ENCODE measurements at regions not wholly inside any gene's neighbourhood (a gene's known extent, or its start where the extent isn't known, plus 50 kb on each side); places are given as distances from the start of the nearest gene placed in this dataset.

DNA sequence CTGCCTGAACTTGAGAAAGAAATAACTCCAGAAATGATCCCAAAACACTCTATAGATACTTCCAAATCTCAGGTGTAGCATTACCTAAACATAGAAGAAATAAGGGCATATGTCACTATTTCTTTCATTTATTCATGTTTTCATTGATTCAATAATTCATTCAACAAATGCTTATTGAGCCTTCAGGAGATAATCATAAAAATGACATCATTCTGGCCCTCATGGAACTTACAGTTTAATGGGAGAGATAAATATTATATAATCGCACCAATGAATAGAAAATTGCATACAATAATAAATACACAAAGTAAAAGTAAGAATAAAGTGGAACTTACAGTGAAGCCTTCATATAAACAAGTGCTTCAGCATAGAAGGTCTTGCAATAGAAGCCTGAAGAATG, 58.1 kb upstream of the NR2F2 start (continued):
- TF ChIP-seq, protein P1, sequence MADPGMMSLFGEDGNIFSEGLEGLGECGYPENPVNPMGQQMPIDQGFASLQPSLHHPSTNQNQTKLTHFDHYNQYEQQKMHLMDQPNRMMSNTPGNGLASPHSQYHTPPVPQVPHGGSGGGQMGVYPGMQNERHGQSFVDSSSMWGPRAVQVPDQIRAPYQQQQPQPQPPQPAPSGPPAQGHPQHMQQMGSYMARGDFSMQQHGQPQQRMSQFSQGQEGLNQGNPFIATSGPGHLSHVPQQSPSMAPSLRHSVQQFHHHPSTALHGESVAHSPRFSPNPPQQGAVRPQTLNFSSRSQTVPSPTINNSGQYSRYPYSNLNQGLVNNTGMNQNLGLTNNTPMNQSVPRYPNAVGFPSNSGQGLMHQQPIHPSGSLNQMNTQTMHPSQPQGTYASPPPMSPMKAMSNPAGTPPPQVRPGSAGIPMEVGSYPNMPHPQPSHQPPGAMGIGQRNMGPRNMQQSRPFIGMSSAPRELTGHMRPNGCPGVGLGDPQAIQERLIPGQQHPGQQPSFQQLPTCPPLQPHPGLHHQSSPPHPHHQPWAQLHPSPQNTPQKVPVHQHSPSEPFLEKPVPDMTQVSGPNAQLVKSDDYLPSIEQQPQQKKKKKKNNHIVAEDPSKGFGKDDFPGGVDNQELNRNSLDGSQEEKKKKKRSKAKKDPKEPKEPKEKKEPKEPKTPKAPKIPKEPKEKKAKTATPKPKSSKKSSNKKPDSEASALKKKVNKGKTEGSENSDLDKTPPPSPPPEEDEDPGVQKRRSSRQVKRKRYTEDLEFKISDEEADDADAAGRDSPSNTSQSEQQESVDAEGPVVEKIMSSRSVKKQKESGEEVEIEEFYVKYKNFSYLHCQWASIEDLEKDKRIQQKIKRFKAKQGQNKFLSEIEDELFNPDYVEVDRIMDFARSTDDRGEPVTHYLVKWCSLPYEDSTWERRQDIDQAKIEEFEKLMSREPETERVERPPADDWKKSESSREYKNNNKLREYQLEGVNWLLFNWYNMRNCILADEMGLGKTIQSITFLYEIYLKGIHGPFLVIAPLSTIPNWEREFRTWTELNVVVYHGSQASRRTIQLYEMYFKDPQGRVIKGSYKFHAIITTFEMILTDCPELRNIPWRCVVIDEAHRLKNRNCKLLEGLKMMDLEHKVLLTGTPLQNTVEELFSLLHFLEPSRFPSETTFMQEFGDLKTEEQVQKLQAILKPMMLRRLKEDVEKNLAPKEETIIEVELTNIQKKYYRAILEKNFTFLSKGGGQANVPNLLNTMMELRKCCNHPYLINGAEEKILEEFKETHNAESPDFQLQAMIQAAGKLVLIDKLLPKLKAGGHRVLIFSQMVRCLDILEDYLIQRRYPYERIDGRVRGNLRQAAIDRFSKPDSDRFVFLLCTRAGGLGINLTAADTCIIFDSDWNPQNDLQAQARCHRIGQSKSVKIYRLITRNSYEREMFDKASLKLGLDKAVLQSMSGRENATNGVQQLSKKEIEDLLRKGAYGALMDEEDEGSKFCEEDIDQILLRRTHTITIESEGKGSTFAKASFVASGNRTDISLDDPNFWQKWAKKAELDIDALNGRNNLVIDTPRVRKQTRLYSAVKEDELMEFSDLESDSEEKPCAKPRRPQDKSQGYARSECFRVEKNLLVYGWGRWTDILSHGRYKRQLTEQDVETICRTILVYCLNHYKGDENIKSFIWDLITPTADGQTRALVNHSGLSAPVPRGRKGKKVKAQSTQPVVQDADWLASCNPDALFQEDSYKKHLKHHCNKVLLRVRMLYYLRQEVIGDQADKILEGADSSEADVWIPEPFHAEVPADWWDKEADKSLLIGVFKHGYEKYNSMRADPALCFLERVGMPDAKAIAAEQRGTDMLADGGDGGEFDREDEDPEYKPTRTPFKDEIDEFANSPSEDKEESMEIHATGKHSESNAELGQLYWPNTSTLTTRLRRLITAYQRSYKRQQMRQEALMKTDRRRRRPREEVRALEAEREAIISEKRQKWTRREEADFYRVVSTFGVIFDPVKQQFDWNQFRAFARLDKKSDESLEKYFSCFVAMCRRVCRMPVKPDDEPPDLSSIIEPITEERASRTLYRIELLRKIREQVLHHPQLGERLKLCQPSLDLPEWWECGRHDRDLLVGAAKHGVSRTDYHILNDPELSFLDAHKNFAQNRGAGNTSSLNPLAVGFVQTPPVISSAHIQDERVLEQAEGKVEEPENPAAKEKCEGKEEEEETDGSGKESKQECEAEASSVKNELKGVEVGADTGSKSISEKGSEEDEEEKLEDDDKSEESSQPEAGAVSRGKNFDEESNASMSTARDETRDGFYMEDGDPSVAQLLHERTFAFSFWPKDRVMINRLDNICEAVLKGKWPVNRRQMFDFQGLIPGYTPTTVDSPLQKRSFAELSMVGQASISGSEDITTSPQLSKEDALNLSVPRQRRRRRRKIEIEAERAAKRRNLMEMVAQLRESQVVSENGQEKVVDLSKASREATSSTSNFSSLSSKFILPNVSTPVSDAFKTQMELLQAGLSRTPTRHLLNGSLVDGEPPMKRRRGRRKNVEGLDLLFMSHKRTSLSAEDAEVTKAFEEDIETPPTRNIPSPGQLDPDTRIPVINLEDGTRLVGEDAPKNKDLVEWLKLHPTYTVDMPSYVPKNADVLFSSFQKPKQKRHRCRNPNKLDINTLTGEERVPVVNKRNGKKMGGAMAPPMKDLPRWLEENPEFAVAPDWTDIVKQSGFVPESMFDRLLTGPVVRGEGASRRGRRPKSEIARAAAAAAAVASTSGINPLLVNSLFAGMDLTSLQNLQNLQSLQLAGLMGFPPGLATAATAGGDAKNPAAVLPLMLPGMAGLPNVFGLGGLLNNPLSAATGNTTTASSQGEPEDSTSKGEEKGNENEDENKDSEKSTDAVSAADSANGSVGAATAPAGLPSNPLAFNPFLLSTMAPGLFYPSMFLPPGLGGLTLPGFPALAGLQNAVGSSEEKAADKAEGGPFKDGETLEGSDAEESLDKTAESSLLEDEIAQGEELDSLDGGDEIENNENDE (IDR thresholded peaks at IDR 0.05; ENCODE audit: insufficient replicate concordance, low read length), result no peak
- TF ChIP-seq CEBPB (IDR thresholded peaks at IDR 0.05; ENCODE audit: low read depth, low read length), result no peak
- TF ChIP-seq RNF2 (IDR thresholded peaks at IDR 0.05; ENCODE audit: borderline replicate concordance, low read depth, low read length, missing control alignments, poor library complexity, severe bottlenecking), result no peak
- TF ChIP-seq, protein P2, sequence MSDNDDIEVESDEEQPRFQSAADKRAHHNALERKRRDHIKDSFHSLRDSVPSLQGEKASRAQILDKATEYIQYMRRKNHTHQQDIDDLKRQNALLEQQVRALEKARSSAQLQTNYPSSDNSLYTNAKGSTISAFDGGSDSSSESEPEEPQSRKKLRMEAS (IDR thresholded peaks at IDR 0.05), result no peak
- TF ChIP-seq TEAD4 (IDR thresholded peaks at IDR 0.05; ENCODE audit: low read depth, low read length), result no peak
- TF ChIP-seq FOSL1 (IDR thresholded peaks at IDR 0.05; ENCODE audit: insufficient read depth, low read depth, low read length), result no peak
- no peak for TF ChIP-seq RBBP5 (IDR thresholded peaks at IDR 0.05; ENCODE audit: borderline replicate concordance, low read depth, low read length)

Measured in H1 (cell line).